PC-9 (cell line): ENCODE measurements at regions not wholly inside any gene's neighbourhood (a gene's known extent, or its start where the extent isn't known, plus 50 kb on each side); places are given as distances from the start of the nearest gene placed in this dataset.

Experiments used
- EZH2 ChIP-seq: fragments of 200-600 bp; sonication (generic); IDR thresholded peaks from 2 replicates; pipeline ENCODE4 v1.8.0; 2017; ENCODE audit warnings: antibody characterized with exemption, low read depth
- TF ChIP-seq, protein P1 (sequence below): fragments of 200-600 bp; sonication (generic); conservative IDR thresholded peaks from 2 replicates; pipeline ENCODE4 v1.6.1; 2017; ENCODE audit warnings: mixed run types, antibody characterized with exemption, mild to moderate bottlenecking, moderate library complexity

DNA sequence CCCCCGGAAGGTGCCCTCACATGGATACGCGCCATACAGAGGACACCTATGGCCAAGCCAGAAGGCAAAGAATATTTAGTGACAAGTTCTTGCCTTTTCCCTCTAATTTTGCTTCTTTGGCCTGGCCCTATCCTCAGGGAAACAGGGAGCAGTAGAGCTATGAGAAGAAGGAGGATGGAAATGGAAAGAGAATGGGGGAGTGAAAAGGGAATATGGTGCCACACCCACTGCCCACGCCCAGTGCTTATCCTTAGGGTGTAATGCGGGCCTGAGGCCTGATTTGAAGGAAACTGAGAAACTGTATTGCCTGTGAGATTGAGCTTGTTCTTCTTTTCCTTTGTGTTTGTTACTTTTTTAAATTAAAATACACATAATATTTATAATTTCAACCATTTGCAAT, 255.1 kb downstream of the HS3ST3A1 start:
- TF ChIP-seq, protein P1, sequence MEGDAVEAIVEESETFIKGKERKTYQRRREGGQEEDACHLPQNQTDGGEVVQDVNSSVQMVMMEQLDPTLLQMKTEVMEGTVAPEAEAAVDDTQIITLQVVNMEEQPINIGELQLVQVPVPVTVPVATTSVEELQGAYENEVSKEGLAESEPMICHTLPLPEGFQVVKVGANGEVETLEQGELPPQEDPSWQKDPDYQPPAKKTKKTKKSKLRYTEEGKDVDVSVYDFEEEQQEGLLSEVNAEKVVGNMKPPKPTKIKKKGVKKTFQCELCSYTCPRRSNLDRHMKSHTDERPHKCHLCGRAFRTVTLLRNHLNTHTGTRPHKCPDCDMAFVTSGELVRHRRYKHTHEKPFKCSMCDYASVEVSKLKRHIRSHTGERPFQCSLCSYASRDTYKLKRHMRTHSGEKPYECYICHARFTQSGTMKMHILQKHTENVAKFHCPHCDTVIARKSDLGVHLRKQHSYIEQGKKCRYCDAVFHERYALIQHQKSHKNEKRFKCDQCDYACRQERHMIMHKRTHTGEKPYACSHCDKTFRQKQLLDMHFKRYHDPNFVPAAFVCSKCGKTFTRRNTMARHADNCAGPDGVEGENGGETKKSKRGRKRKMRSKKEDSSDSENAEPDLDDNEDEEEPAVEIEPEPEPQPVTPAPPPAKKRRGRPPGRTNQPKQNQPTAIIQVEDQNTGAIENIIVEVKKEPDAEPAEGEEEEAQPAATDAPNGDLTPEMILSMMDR = no peak
- TF ChIP-seq EZH2 = no peak
